Retinal pigment epithelial cell (primary cell): ENCODE measurements at regions not wholly inside any gene's neighbourhood (a gene's known extent, or its start where the extent isn't known, plus 50 kb on each side); places are given as distances from the start of the nearest gene placed in this dataset.

ENCODE experiments used
- DNase-seq: peaks from one replicate; pipeline ENCODE4 v3.0.0-alpha.2; 2010; ENCODE audit warnings: low read depth
- H3K4me3 ChIP-seq: 2 replicates; pipeline ENCODE4 v1.5.1; 2011; ENCODE audit warnings: mild to moderate bottlenecking, low read length, control low read depth, moderate library complexity
- TF ChIP-seq, protein P1 (sequence below): conservative IDR thresholded peaks from 2 replicates; pipeline ENCODE4 v1.5.1; 2011; ENCODE audit warnings: low read depth, low read length, control low read depth, inconsistent platforms

DNA sequence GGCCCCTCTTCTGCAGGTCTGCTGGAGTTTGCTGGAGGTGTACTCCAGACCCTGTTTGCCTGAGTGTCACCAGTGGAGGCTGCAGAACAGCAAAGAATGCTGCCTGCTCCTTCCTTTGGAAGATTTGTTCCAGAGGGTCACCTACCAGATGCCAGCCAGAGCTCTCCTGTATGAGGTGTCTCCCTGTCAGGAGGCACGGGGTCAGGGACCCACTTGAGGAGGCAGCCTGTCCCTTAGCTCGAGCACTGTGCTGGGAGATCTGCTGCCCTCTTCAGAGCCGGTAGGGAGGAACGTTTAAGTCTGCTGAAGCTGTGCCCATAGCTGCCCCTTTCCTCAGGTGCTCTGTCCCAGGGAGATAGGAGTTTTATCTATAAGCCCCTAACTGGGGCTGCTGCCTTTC lies 207.9 kb downstream of the FAT3 start:
- TF ChIP-seq, protein P1, sequence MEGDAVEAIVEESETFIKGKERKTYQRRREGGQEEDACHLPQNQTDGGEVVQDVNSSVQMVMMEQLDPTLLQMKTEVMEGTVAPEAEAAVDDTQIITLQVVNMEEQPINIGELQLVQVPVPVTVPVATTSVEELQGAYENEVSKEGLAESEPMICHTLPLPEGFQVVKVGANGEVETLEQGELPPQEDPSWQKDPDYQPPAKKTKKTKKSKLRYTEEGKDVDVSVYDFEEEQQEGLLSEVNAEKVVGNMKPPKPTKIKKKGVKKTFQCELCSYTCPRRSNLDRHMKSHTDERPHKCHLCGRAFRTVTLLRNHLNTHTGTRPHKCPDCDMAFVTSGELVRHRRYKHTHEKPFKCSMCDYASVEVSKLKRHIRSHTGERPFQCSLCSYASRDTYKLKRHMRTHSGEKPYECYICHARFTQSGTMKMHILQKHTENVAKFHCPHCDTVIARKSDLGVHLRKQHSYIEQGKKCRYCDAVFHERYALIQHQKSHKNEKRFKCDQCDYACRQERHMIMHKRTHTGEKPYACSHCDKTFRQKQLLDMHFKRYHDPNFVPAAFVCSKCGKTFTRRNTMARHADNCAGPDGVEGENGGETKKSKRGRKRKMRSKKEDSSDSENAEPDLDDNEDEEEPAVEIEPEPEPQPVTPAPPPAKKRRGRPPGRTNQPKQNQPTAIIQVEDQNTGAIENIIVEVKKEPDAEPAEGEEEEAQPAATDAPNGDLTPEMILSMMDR, result no peak
- no peak overlapping the region for H3K4me3 ChIP-seq
- no peak for DNase-seq

DNA sequence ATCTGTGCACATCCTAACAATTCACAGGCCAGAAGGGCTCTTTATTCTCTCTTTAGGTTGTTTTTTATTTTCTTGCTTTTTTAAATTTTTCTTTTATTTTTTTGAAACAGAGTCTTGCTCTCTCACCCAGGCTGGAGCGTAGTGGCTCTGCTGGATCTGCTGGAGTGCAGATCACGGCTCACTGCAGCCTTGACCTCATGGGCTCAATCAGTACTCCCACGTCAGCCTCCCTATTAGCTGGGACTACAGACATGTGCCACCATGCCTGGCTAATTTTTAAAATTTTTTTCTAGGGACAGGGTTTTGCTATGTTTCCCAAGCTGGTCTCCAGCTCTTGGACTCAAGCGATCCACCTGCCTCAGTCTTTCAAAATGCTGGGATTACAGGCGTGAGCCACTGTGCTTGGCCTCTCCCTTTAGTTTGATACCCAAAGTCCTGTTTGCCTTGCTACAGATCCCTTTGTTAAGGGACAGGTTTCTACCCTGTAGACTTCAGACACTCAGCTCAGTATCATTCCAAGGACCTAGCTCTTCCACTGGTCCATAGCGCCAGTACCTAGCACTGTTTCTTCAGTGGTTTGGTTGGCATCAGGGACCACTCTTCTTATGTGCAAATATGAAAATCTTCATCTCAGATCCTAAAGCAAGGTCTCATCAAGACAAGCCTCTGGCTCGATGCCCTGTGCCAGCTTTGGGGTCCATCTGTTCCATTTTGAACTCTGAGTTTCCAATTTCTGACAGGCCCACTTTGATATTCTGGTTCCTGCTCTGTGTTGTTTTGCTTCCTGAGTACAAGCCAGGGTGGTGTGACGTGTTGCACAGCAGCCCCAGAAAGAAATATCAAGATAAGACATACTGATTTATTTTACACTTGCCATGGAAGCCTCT lies 211.7 kb downstream of the FAT3 start:
- DNase-seq, result no peak
- TF ChIP-seq, protein P1, result no peak
- H3K4me3 ChIP-seq, result no peak overlapping the region

DNA sequence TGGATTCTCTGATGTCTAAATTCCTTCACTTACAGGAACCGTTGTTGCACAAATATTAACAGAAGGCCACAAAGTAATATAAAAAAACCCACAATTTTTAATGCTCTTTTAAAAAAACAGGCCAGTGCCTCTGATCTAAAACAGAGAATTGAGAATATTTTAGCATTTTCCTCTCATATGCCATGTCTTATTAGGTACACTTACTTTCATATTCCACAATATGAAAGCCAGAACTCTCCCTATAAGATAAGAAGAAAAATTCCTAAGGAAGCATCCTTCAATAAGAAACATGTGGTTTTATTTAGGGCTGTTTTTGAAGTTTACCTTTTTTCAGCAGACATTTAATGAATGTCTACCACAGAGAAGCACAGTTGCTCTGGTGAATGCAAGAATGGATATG lies 214.5 kb downstream of the FAT3 start:
- no peak for DNase-seq
- TF ChIP-seq, protein P1, result no peak
- no peak overlapping the region for H3K4me3 ChIP-seq

DNA sequence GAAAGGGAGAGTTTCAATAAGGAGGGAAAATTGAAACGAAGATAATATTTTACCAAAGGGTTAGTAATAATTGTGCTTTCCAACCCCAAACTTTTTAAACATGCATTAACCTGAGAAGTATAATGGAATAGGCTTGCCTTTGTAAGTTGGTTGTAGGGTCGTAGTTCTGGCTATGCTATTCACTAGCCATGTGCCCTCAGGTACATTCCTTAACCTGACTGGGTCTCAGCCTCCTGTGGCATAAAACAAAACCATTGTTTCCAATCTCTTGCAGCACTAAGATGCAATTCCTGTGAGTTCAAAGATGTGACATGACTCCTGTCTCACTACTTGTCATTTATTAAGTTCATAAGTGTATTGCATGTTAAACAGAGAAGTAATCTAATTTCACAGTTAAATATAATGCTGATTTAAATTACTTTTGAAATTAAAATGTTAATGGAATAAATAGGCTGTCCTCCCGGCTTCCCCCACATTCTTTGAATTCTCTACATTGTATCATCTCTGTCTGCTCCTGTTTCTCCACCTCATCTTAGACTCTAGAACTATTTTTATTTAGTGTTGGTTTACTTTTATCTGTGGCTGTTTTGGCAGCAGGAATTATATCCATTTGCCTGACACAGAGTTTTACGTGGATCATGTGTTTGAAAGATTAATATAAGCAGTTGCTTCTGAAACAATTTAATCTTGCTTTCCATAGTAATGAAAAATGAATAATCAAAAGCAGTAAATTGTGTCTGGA lies 216.3 kb downstream of the FAT3 start:
- TF ChIP-seq, protein P1, result no peak
- no peak overlapping the region for H3K4me3 ChIP-seq
- no peak for DNase-seq

DNA sequence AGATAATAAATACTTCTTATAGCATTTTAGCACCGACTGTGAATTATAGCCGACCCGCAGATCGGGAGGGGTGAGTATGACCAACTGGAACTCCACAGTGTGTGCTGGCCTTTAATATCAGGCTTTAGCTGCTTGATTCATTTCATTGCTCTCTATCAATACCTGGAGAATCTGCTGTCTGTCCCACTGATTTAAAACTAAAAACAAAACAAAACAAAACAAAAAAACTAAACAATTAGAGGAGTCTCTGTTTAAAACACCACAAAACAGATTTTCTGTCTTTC lies 216.8 kb downstream of the FAT3 start:
- TF ChIP-seq, protein P1, result no peak
- no peak for DNase-seq
- H3K4me3 ChIP-seq, result no peak overlapping the region

DNA sequence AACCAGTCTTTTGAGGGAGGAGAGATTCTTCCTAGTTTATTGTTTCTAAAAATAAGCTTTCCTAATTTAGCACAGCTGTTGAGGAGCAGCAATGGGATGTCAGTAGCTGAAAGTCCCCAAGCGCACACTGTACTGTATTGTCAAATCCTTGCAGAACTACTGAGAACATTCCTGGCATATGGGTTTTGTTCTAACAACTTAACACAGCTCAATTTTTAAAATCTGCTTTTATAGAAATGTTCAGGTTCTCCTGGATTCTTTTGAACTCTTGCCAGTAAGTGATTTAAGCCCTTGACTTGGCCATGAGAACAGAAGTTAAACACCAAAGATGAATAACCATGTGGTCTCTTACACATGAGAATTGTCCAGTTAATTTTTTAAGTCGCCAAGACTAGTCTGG lies 218.6 kb downstream of the FAT3 start:
- peak; percentile 48 for DNase-seq
- TF ChIP-seq, protein P1, result no peak
- H3K4me3 ChIP-seq, result no peak overlapping the region

DNA sequence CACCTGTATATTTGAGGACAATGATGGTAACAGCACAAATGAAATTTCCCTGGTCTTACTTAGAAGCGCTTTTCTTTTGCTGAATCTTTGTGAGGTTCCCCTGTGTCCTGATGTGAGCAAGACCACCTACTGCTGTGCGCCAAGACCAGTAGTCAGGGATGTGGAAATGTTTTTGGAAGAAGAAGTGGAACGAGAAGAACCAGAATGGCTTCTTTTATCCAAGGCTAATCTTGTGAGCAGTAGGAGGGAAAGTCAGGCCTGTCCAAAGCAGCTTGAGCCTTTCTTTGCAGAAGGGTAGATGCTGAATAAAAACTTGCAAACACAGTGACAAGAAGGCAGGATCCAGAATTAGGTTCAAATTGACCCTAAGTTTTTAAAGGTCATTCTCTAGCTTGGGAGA lies 223.0 kb downstream of the FAT3 start:
- H3K4me3 ChIP-seq, result no peak overlapping the region
- no peak for DNase-seq
- TF ChIP-seq, protein P1, result no peak
